Heart right ventricle (tissue), 16 donors: ENCODE measurements at regions not wholly inside any gene's neighbourhood (a gene's known extent, or its start where the extent isn't known, plus 50 kb on each side); places are given as distances from the start of the nearest gene placed in this dataset.

Experiments used
- ATAC-seq, 8 donors: fragments of 200-7000 bp; cut with Tn5 transposase; one replicate each; pipeline ENCODE4 v1.9.1; 2020; ENCODE audit warnings: mild to moderate bottlenecking in 8 of 8, moderate library complexity in 8 of 8, moderate number of reproducible peaks in 1 of 8
- DNase-seq, 2 donors: peaks; one replicate each; pipeline ENCODE4 v3.0.0-alpha.2; 2020
- H3K27ac ChIP-seq, 10 donors: fragments of 200-600 bp; sonication (generic) in 2 of 10; one replicate each; pipeline versions ENCODE4 v1.5.0 to v1.8.0; 2020 to 2022; ENCODE audit warnings: mild to moderate bottlenecking in 3 of 10
- H3K27me3 ChIP-seq, 7 donors: fragments of 200-600 bp; one replicate each; pipeline ENCODE4 v1.8.0; 2021 to 2022; ENCODE audit warnings: mild to moderate bottlenecking in 2 of 7
- H3K36me3 ChIP-seq, 9 donors: fragments of 200-600 bp; sonication (generic) in 1 of 9; one replicate each; pipeline versions ENCODE4 v1.5.0 to v1.8.0; 2020 to 2022; ENCODE audit warnings: mild to moderate bottlenecking in 2 of 9
- H3K4me1 ChIP-seq, 9 donors: fragments of 200-600 bp; sonication (generic) in 1 of 9; one replicate each; pipeline versions ENCODE4 v1.5.0 to v1.8.0; 2020 to 2022; ENCODE audit warnings: mild to moderate bottlenecking in 4 of 9
- H3K4me3 ChIP-seq, 10 donors: fragments of 200-600 bp; sonication (generic) in 2 of 10; one replicate each; pipeline versions ENCODE4 v1.5.0 to v1.8.0; 2020 to 2022; ENCODE audit warnings: mild to moderate bottlenecking in 7 of 10, moderate library complexity in 2 of 10
- H3K9me3 ChIP-seq, 11 donors: fragments of 200-600 bp in 10 of 11; sonication (generic) in 2 of 11; one replicate each; pipeline versions ENCODE4 v1.5.0 to v1.8.0; 2013 to 2022; ENCODE audit warnings: mild to moderate bottlenecking in 2 of 11, control low read depth in 1 of 11, moderate library complexity in 1 of 11
- CTCF ChIP-seq, 9 donors: fragments of 200-600 bp; sonication (generic) in 2 of 9; IDR thresholded peaks; one replicate each; pipeline versions ENCODE4 v1.5.0 to v1.8.0; 2021 to 2022; ENCODE audit warnings: antibody characterized with exemption in 9 of 9, mild to moderate bottlenecking in 5 of 9, moderate library complexity in 1 of 9
- WGBS, 2 donors: extraction: QIAGEN DNeasy Blood & Tissue Kit; methylation state at CpG; one replicate each; pipeline ENCODE4 v1.1.7; 2013; ENCODE audit warnings: inconsistent platforms in 1 of 2; 5-methylcytosine and 5-hydroxymethylcytosine counted together
- intact Hi-C, 10 donors: fragments of 100-400 bp; cut with DNase I; formaldehyde crosslinking; loops; one replicate each; pipeline versions ENCODE4 v1.11.1 to v1.14.2; 2022
- donor health status: Arrhythmogenic right ventricular cardiomyopathy.
- donor health status: ischemic (EF 13 %, LVEDD 7.1; RV severe dilation, severe dysfunction).
- donor health status: healthy with polysubstance abuse.
- donor health status: DM: no; HTN: yes; CAD: no.
- donor health status: DM: no; HTN: no; CAD: no.
- donor health status: ischemic (EF 25% LVEDD 6.9; RV normal size, moderate dysfunction).
- donor health status: ischemic (EF 25% LVEDD 5.7; RV mildly dilated, moderate dysfunction).
- donor health status: healthy.
- donor health status: DM: yes; HTN: yes; CAD: no.
- donor health status: Ischemic cardiomyopathy.
- donor health status: ischemic (EF 35%, LVEDD 5.7; RV mildly dilated, moderate dysfunction).
- donor health status: nonischemic (EF 11% LVEDD 7.7; RV severe dilation, severe dysfunction).
- donor health status: DM: yes; HTN: yes; CAD: no.
- donor health status: PGD.
- donor health status: ischemic (EF 29% LVEDD 5.4; RV normal size, mild dysfunction).
- donor health status: nonischemic (EF 23%, LVEDD 6.1; RV moderate dilation, normal function).

DNA sequence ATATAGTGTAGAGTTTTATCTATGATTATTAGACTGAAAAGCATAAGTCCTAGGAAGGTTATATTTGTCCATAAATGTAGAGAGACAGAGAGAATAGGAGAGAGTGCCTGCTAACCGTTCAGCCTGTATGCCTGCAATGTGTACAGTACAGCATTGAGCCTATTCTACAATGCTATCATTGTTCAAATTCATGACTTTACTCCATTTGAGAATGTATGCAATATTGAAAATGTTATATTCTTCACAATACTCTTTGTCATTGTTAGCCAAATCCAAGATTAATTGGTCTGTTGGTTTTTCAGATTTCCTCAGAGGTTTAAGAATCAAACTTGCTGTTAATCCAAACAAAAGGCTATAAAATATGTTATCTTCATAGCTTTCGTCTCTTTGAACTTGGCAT, 585.2 kb upstream of the B3GALT2 start:
- WGBS, 2 donors = 79 to 87% methylated on average over 2 of the region's 2 CpGs

DNA sequence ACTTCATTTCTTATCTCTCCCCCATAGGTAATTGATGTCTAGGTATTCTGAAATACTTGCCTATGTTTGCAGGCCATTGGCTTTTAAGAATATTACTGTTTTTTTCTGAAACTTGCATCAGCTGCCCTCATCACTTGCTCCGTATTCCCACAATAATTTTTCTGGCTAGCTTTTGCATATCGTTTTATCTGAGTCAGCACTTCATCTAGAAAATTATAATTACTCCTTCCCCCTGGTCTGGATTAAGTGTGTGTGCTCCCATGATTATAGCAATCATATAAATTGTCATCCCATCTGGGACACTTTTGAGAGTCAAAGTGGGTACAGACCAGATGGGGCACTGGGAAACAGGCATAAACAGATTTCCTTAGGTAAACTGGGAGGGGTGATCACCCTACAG, 583.2 kb upstream of the B3GALT2 start:
- no peaks in the 10 kb centered on the region for H3K27me3 ChIP-seq
- whole genome bisulfite sequencing, 2 donors = 88 to 90% methylated on average over 2 of the region's 2 CpGs
- no peak for DNase-seq
- intact Hi-C loops = loop anchor here in 1 of 10 donors (10.0 kb wide), 1 partner anchor 1335 kb away; no protein-coding TSS in a partner anchor
- no peak for TF ChIP-seq CTCF (IDR thresholded peaks at IDR 0.05)
- no peak for ATAC-seq
- peaks cover 0 to 4% (median 0%) of the 10 kb centered on the region in 11 donors for H3K9me3 ChIP-seq
- no peak overlapping the region for H3K27ac ChIP-seq
- H3K4me3 ChIP-seq = no peak overlapping the region
- H3K36me3 ChIP-seq = no peaks in the 10 kb centered on the region
- H3K4me1 ChIP-seq = peaks cover 0 to 7% (median 0%) of the 10 kb centered on the region in 9 donors

More for the DNA sequence above, 585.2 kb upstream of the B3GALT2 start:
- Histone ChIP-seq H3K9me3 (peaks cover 0 to 17% (median 0%) of the 10 kb centered on the region in 11 donors), H3K4me1 (peaks cover 0 to 7% (median 0%) of the 10 kb centered on the region in 9 donors), H3K27ac (no peak overlapping the region), H3K36me3 (no peaks in the 10 kb centered on the region), H3K27me3 (no peaks in the 10 kb centered on the region), H3K4me3 (no peak overlapping the region)
- TF ChIP-seq CTCF (IDR thresholded peaks at IDR 0.05) = no peak
- intact Hi-C loops = loop anchor here in 1 of 10 donors (10.0 kb wide), 1 partner anchor 1333 kb away; no protein-coding TSS in a partner anchor
- ATAC-seq (no peak), DNase-seq (no peak)

GRCh38 chr1:193767886-193768285, 581.5 kb upstream of the B3GALT2 start:
- no peak overlapping the region for H3K4me3 ChIP-seq
- no peaks in the 10 kb centered on the region for H3K27me3 ChIP-seq
- H3K4me1 ChIP-seq = peaks cover 0 to 16% (median 0%) of the 10 kb centered on the region in 9 donors
- TF ChIP-seq CTCF (IDR thresholded peaks at IDR 0.05) = no peak
- H3K36me3 ChIP-seq = no peaks in the 10 kb centered on the region
- intact Hi-C loops = no loop called here
- H3K9me3 ChIP-seq = no peaks in the 10 kb centered on the region
- H3K27ac ChIP-seq = no peak overlapping the region
- 71 to 84% methylated on average over 6 of the region's 6 CpGs for WGBS, 2 donors
- no peak for DNase-seq
- no peak for ATAC-seq

- no peak for DNase-seq
- Histone ChIP-seq H3K36me3 (no peaks in the 10 kb centered on the region), H3K4me1 (peaks cover 0 to 21% (median 0%) of the 10 kb centered on the region in 9 donors), H3K9me3 (no peaks in the 10 kb centered on the region), H3K27me3 (no peaks in the 10 kb centered on the region), H3K27ac (no peak overlapping the region), H3K4me3 (no peak overlapping the region)
- no peak for ATAC-seq
- intact Hi-C loops = no loop called here
- TF ChIP-seq CTCF (IDR thresholded peaks at IDR 0.05) = no peak
- 68 to 73% methylated on average over 5 of the region's 5 CpGs for WGBS, 2 donors
These were observed 579.9 kb upstream of the B3GALT2 start for GRCh38 chr1:193766329-193766728.
